ACC112 (cell line): ENCODE measurements at regions not wholly inside any gene's neighbourhood (a gene's known extent, or its start where the extent isn't known, plus 50 kb on each side); places are given as distances from the start of the nearest gene placed in this dataset.

ENCODE experiments used
- H2AFZ ChIP-seq: fragments of 200-600 bp; sonication (generic); one replicate; pipeline ENCODE4 v1.6.0; 2017; ENCODE audit warnings: antibody characterized with exemption, low read length; ENCODE audit not compliant: unreplicated experiment
- H3K27ac ChIP-seq: fragments of 200-600 bp; sonication (generic); 2 replicates; pipeline ENCODE4 v1.5.1; 2014; ENCODE audit warnings: low read depth, mild to moderate bottlenecking, antibody characterized with exemption, low read length, moderate library complexity
- H3K27me3 ChIP-seq: fragments of 200-600 bp; sonication (generic); 2 replicates; pipeline ENCODE4 v1.6.1; 2014; ENCODE audit warnings: mild to moderate bottlenecking, antibody characterized with exemption, low read length, moderate library complexity, mixed read lengths; ENCODE audit not compliant: insufficient read depth
- H3K36me3 ChIP-seq: fragments of 200-600 bp; sonication (generic); 2 replicates; pipeline ENCODE4 v1.6.1; 2016; ENCODE audit warnings: mild to moderate bottlenecking, antibody characterized with exemption, low read length, moderate library complexity, mixed read lengths; ENCODE audit not compliant: insufficient read depth
- H3K4me1 ChIP-seq: fragments of 200-600 bp; sonication (generic); one replicate; pipeline ENCODE4 v1.6.1; 2016; ENCODE audit warnings: low read length, mixed read lengths; ENCODE audit not compliant: insufficient read depth, unreplicated experiment, control insufficient read depth
- H3K4me3 ChIP-seq: fragments of 200-600 bp; sonication (generic); 2 replicates; pipeline ENCODE4 v1.5.1; 2014; ENCODE audit warnings: mild to moderate bottlenecking, low read depth, low read length
- H3K79me2 ChIP-seq: fragments of 200-600 bp; sonication (generic); one replicate; pipeline ENCODE4 v1.6.0; 2016; ENCODE audit warnings: low read length; ENCODE audit not compliant: control insufficient read depth, unreplicated experiment, insufficient read depth

DNA sequence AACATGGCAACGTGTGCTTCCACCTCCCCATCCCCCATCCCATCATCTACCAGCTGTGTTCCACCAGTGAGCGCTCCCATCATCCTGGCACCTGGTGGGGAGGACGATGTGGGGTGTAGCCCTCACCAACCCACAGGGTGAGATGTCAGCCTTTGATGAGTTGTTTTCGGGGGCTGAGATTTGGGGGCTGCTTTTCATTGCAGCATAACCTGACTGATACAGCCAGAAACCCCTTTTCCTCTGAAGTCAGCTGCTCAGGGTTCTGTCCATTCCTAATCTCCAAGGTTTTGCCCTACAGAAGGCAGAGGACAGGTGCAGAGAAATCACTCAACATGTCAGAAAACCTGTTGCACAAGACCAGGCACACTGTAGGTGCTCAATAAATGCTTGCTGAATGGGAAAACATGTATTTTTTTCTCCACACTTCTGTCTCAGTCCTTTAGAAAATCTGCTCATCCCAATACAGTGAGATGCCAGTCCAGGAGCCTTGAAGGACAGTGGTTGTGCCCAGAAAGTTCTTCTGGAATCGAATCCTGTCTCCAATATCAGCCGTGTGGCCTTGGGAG is 239.8 kb downstream of the RBM19 start:
- H3K36me3 ChIP-seq: no peaks in the 10 kb centered on the region
- no peak overlapping the region for H2AFZ ChIP-seq
- H3K4me3 ChIP-seq: no peak overlapping the region

GRCh38 chr12:113725557-113725876 is 240.6 kb downstream of the RBM19 start:
- H3K27me3 ChIP-seq: peaks cover 5% of the 10 kb centered on the region; the same call in 1 of the 2 replicates
- H2AFZ ChIP-seq: no peak overlapping the region
- no peak overlapping the region for H3K27ac ChIP-seq
- H3K4me1 ChIP-seq: peaks cover 15% of the 10 kb centered on the region
- H3K4me3 ChIP-seq: no peak overlapping the region
- no peaks in the 10 kb centered on the region for H3K79me2 ChIP-seq
- no peaks in the 10 kb centered on the region for H3K36me3 ChIP-seq

More for the DNA sequence above, 239.8 kb downstream of the RBM19 start:
- H3K79me2 ChIP-seq: no peaks in the 10 kb centered on the region
- no peaks in the 10 kb centered on the region for H3K27me3 ChIP-seq
- peaks cover 15% of the 10 kb centered on the region for H3K4me1 ChIP-seq
- H3K27ac ChIP-seq: no peak overlapping the region

DNA sequence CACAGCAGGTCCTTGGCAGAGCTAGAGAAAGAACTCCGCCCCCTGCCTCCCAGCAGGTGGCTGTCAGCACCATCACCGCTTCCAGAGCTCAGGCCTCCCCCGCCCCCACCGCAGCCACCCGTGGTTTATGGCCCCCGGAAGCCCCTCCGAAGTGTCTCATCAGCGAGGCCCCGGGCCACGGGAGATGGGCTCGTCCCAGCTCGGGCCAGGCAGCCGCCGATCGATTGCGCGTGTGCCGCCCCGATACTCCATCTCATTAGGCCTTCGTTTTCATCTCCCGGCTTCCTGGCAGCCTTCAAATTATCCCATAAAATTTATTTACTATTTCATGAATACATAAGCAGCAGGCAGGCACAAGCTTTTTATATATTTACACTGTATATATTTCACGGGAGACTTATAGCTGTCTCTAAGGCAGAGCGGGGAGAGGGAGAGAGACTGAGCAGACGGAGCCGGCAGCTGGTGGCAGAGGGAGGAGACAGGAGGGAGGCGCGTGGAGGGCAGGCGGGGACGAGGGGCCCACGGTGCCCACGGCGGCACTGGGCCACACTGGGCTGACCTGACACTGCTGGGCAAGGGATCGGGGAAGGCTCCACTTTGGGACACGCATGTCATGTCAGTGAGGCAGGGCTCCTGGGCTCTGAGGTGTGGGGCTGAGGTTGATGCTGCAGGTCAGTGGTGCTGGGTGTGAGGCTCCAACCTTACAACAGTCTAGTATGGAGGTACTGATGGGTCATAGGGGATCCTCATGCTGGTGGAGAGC is 241.2 kb downstream of the RBM19 start:
- no peaks in the 10 kb centered on the region for H3K79me2 ChIP-seq
- H3K4me1 ChIP-seq: peaks cover 15% of the 10 kb centered on the region
- H3K4me3 ChIP-seq: no peak overlapping the region
- no peak overlapping the region for H3K27ac ChIP-seq
- H3K36me3 ChIP-seq: no peaks in the 10 kb centered on the region
- H2AFZ ChIP-seq: no peak overlapping the region
- peaks cover 10% of the 10 kb centered on the region; the same call in 1 of the 2 replicates for H3K27me3 ChIP-seq

GRCh38 chr12:113723631-113724030 is 242.5 kb downstream of the RBM19 start:
- Histone ChIP-seq H3K4me1 (peaks cover 15% of the 10 kb centered on the region), H3K4me3 (no peak overlapping the region), H3K79me2 (no peaks in the 10 kb centered on the region)

DNA sequence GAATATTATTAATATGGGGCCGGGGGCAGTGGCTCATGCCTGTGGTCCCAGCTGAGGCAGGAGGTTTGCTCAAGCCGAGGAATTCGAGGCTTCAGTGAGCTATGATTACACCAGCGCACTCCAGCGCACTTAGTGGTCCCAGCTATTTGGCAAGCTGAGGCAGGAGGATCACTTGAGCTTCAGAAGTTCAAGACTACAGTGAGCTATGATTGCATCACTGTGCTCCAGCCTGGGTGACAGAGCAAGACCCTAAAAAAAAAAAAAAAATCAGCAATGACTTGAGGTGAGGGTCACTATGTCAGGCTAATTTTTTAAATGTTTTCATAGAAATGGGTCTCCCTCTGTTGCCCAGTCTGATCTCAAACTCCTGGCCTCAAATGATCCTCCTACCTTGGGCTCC is 243.4 kb downstream of the RBM19 start:
- H3K4me3 ChIP-seq: no peak overlapping the region
- no peaks in the 10 kb centered on the region for H3K36me3 ChIP-seq
- H3K4me1 ChIP-seq: peaks cover 11% of the 10 kb centered on the region
- no peak overlapping the region for H2AFZ ChIP-seq
- peaks cover 10% of the 10 kb centered on the region; the same call in 1 of the 2 replicates for H3K27me3 ChIP-seq
- no peak overlapping the region for H3K27ac ChIP-seq
- H3K79me2 ChIP-seq: no peaks in the 10 kb centered on the region

More at GRCh38 chr12:113723631-113724030, 242.5 kb downstream of the RBM19 start:
- H3K27ac ChIP-seq: no peak overlapping the region
- H2AFZ ChIP-seq: no peak overlapping the region
- H3K36me3 ChIP-seq: no peaks in the 10 kb centered on the region
- H3K27me3 ChIP-seq: peaks cover 10% of the 10 kb centered on the region; the same call in 1 of the 2 replicates

DNA sequence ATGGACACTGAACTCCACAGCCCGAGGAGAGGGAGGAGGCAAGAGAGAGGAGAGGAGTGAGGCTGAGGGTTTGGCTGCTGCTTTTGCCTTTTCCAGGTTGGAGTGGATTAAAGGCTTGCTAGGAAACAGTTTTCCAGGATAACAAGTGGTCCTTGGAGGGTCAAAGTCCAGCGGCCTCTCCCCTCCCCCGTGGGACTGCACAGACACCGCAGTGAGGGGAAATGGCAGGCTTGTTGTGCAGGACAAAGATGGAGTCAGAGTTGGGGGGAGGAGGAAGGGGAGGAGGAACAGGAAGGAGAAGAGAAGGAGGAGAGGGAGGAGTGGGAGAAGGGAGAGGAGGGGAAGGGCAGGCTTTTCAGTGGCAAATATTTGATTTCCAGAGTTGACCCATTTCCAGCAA is 245.5 kb downstream of the RBM19 start:
- Histone ChIP-seq H2AFZ (no peak overlapping the region), H3K4me1 (no peaks in the 10 kb centered on the region), H3K4me3 (no peak overlapping the region), H3K36me3 (no peaks in the 10 kb centered on the region), H3K79me2 (no peaks in the 10 kb centered on the region), H3K27me3 (peaks cover 20% of the 10 kb centered on the region; the same call in 1 of the 2 replicates), H3K27ac (no peak overlapping the region)

DNA sequence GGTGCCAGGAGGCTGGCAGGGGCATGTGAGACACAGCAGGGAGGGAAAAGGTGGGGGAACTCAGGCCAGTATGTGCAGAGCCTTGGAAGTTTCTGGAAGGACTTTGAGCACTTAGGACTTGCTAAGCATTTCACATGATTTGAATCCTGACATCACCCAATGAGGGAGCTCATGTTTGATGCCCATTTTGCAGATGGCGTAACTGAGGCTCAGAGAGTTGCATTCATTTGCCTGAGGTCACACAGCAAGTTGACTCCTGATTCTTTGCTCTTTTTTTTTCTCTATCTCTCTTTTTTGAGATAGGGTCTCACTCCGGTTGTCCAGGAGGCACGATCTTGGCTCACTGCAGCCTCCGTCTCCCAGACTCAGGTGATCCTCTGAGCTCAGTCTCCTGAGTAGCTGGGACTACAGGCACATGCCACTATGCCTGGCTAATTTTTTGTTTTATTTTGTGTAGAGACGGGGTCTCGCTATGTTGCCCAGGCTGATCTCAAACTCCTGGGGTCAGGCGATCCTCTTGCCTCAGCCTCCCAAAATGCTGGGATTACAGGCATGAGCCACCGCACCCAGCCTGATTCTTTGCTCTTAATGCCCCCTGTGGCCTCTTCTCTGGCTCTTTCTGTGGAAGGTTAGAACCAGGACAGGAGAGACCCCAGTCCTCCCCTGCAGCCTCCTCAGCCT is 246.1 kb downstream of the RBM19 start:
- Histone ChIP-seq H3K4me1 (no peaks in the 10 kb centered on the region), H3K36me3 (no peaks in the 10 kb centered on the region), H3K27ac (no peak overlapping the region), H3K27me3 (peaks cover 23% of the 10 kb centered on the region; the same call in 1 of the 2 replicates), H2AFZ (no peak overlapping the region), H3K4me3 (no peak overlapping the region), H3K79me2 (no peaks in the 10 kb centered on the region)

- Histone ChIP-seq H2AFZ (no peak overlapping the region), H3K79me2 (no peaks in the 10 kb centered on the region), H3K27ac (no peak overlapping the region), H3K4me3 (no peak overlapping the region), H3K36me3 (no peaks in the 10 kb centered on the region), H3K27me3 (peaks cover 69% of the 10 kb centered on the region), H3K4me1 (no peaks in the 10 kb centered on the region)
Measured at GRCh38 chr12:113713156-113713555, 241.5 kb upstream of the LHX5 start.

DNA sequence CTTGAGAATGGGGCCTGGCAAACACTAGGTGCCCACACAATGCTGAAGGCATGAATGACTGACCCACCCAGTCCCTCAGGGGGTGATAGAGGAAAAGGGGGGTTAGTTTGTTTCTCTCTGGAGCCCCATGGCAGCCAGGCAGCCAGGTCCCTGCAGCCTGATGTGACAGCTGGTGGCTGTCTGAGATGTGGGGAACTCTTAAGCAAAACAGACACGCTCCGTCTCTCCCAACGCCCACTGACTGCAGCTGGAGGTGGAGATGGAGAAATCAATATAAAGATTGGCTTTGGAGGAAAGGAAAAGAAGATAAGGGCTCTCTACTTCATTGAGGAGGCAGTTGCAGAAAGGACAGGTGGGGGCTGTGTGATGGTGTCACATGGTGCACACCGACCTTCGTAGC is 240.8 kb upstream of the LHX5 start:
- Histone ChIP-seq H3K36me3 (no peaks in the 10 kb centered on the region), H3K27ac (no peak overlapping the region), H2AFZ (no peak overlapping the region), H3K79me2 (no peaks in the 10 kb centered on the region), H3K27me3 (peaks cover 71% of the 10 kb centered on the region), H3K4me1 (no peaks in the 10 kb centered on the region), H3K4me3 (no peak overlapping the region)

- Histone ChIP-seq H3K4me3 (no peak overlapping the region), H2AFZ (no peak overlapping the region), H3K27ac (no peak overlapping the region)
Measured at GRCh38 chr12:113710216-113710615, 238.5 kb upstream of the LHX5 start.

More at GRCh38 chr12:113710216-113710615, 238.5 kb upstream of the LHX5 start:
- H3K36me3 ChIP-seq: no peaks in the 10 kb centered on the region
- peaks cover 80% of the 10 kb centered on the region for H3K27me3 ChIP-seq
- no peaks in the 10 kb centered on the region for H3K4me1 ChIP-seq
- H3K79me2 ChIP-seq: no peaks in the 10 kb centered on the region
